SK-N-SH (cell line): ENCODE measurements at regions not wholly inside any gene's neighbourhood (a gene's known extent, or its start where the extent isn't known, plus 50 kb on each side); places are given as distances from the start of the nearest gene placed in this dataset.

Experiments
- CTCF ChIA-PET: fragments of 300-600, 350-600 bp; formaldehyde crosslinking; extraction: SDS; loops from one replicate; lab custom pipeline; 2021; lab: Yijun Ruan, JAX
- POLR2A ChIA-PET: fragments of 350-600 bp; sonication (Branson Sonifier 250); formaldehyde crosslinking; extraction: SDS; loops from one replicate; lab custom pipeline; 2020; ENCODE audit warnings: antibody characterized with exemption, inconsistent platforms; lab: Yijun Ruan, JAX
- DNase-seq: peaks from one replicate; pipeline ENCODE4 v3.0.0; 2012
- H2AFZ ChIP-seq: fragments of 200-600 bp; sonication (generic); 2 replicates; pipeline ENCODE4 v1.8.1; 2016; ENCODE audit warnings: antibody characterized with exemption, mild to moderate bottlenecking, low read depth
- H3F3A ChIP-seq: fragments of 200-600 bp; sonication (generic); replicated peaks from 2 replicates; pipeline ENCODE3; 2016; ENCODE audit warnings: antibody characterized with exemption, mild to moderate bottlenecking; ENCODE audit not compliant: insufficient read depth
- H3K27ac ChIP-seq, 2 experiments: fragments of 200-500 bp in 1 of 2; fragments of 200-600 bp in 1 of 2; sonication (Bioruptor generic) in 1 of 2; sonication (generic), shearing (Covaris generic) in 1 of 2; 2 replicates each; pipeline versions ENCODE4 v1.5.1 to v1.6.1; 2014 to 2016; ENCODE audit warnings: low read depth in 2 of 2, inconsistent platforms in 1 of 2, low read length in 1 of 2, mild to moderate bottlenecking in 1 of 2, mixed read lengths in 1 of 2
- H3K27me3 ChIP-seq: fragments of 200-600 bp; sonication (generic), shearing (Covaris generic); 2 replicates; pipeline ENCODE4 v1.6.1; 2016; ENCODE audit warnings: mixed run types; ENCODE audit not compliant: insufficient read depth
- H3K36me3 ChIP-seq, 2 experiments: fragments of 200-500 bp in 1 of 2; fragments of 200-600 bp in 1 of 2; sonication (Bioruptor generic) in 1 of 2; sonication (generic) in 1 of 2; replicated peaks in 1 of 2; 2 replicates each; pipeline versions ENCODE3 to v1.5.1; 2014 to 2016; ENCODE audit warnings: low read length in 1 of 2, mild to moderate bottlenecking in 1 of 2; ENCODE audit not compliant: insufficient read depth in 2 of 2, control insufficient read depth in 1 of 2
- H3K4me1 ChIP-seq, 2 experiments: fragments of 200-500 bp in 1 of 2; fragments of 200-600 bp in 1 of 2; sonication (Bioruptor generic) in 1 of 2; sonication (generic), shearing (Covaris generic) in 1 of 2; 2 replicates each; pipeline versions ENCODE4 v1.5.1 to v1.6.1; 2014 to 2016; ENCODE audit warnings: low read depth in 1 of 2, low read length in 1 of 2, mixed run types in 1 of 2; ENCODE audit not compliant: insufficient read depth in 2 of 2, control insufficient read depth in 1 of 2
- H3K4me2 ChIP-seq: fragments of 200-600 bp; sonication (generic), shearing (Covaris generic); 2 replicates; pipeline ENCODE4 v1.6.1; 2017; ENCODE audit warnings: mixed run types
- H3K4me3 ChIP-seq, 2 experiments: fragments of 200-500 bp in 1 of 2; fragments of 200-600 bp in 1 of 2; sonication (Bioruptor generic) in 1 of 2; sonication (generic), shearing (Covaris generic) in 1 of 2; 2 replicates each; pipeline versions ENCODE4 v1.5.1 to v1.8.1; 2014 to 2016; ENCODE audit warnings: low read depth in 2 of 2, inconsistent platforms in 1 of 2, low read length in 1 of 2, mild to moderate bottlenecking in 1 of 2, mixed read lengths in 1 of 2, moderate library complexity in 1 of 2
- H3K79me2 ChIP-seq: fragments of 200-600 bp; sonication (generic); 2 replicates; pipeline ENCODE4 v1.8.1; 2017; ENCODE audit warnings: mild to moderate bottlenecking; ENCODE audit not compliant: insufficient read depth
- H3K9ac ChIP-seq: fragments of 200-600 bp; sonication (generic); 2 replicates; pipeline ENCODE4 v1.6.1; 2017; ENCODE audit warnings: mixed run types
- H3K9me2 ChIP-seq: fragments of 200-600 bp; sonication (generic); 2 replicates; pipeline ENCODE4 v1.6.1; 2017; ENCODE audit warnings: mixed run types
- H3K9me3 ChIP-seq: fragments of 200-600 bp; sonication (generic); 2 replicates; pipeline ENCODE4 v1.6.1; 2017; ENCODE audit warnings: mixed run types, mild to moderate bottlenecking, moderate library complexity
- H4K20me1 ChIP-seq: fragments of 200-600 bp; sonication (generic); 2 replicates; pipeline ENCODE4 v1.6.1; 2017; ENCODE audit warnings: mild to moderate bottlenecking, mixed run types; ENCODE audit not compliant: insufficient read depth
- CHD2 ChIP-seq: fragments of 150-350 bp; IDR thresholded peaks from 2 replicates; pipeline ENCODE4 v1.6.1; 2018; ENCODE audit warnings: low read length; ENCODE audit not compliant: partially characterized antibody
- CTCF ChIP-seq: fragments of 200-600 bp; sonication (generic); IDR thresholded peaks from 2 replicates; pipeline ENCODE4 v1.6.1; 2017; ENCODE audit warnings: antibody characterized with exemption, mild to moderate bottlenecking, moderate library complexity
- EP300 ChIP-seq, 2 experiments: IDR thresholded peaks; 2 replicates each; pipeline versions ENCODE4 v1.4.0 to v1.6.1; 2012; ENCODE audit warnings: borderline replicate concordance in 1 of 2, low read depth in 1 of 2, low read length in 1 of 2
- EZH2phosphoT487 ChIP-seq: fragments of 200-600 bp; sonication (generic); IDR thresholded peaks from 2 replicates; pipeline ENCODE4 v1.6.1; 2017; ENCODE audit warnings: low read depth, mixed run types, mild to moderate bottlenecking, antibody characterized with exemption, moderate library complexity, borderline replicate concordance
- FOSL2 ChIP-seq: IDR thresholded peaks from 2 replicates; pipeline ENCODE4 v1.4.0; 2012; ENCODE audit warnings: low read depth, mild to moderate bottlenecking, moderate library complexity, borderline replicate concordance
- FOXM1 ChIP-seq: IDR thresholded peaks from 2 replicates; pipeline ENCODE4 v1.4.0; 2012; ENCODE audit warnings: low read depth, mild to moderate bottlenecking
- JUND ChIP-seq: IDR thresholded peaks from 2 replicates; pipeline ENCODE4 v1.4.0; 2012
- MXI1 ChIP-seq: IDR thresholded peaks from 2 replicates; pipeline ENCODE4 v1.6.1; 2012; ENCODE audit warnings: mild to moderate bottlenecking, low read depth, low read length, improper control_type of control experiment
- NFIC ChIP-seq: IDR thresholded peaks from 2 replicates; pipeline ENCODE4 v1.4.0; 2012; ENCODE audit warnings: borderline replicate concordance
- NRF1 ChIP-seq: IDR thresholded peaks from 2 replicates; pipeline ENCODE4 v1.6.1; 2012; ENCODE audit warnings: low read depth, mild to moderate bottlenecking, low read length
- POLR2AphosphoS5 ChIP-seq: IDR thresholded peaks from 2 replicates; pipeline ENCODE4 v1.6.1; 2012; ENCODE audit warnings: low read depth, low read length
- SIN3A ChIP-seq: IDR thresholded peaks from 2 replicates; pipeline ENCODE4 v1.6.1; 2012; ENCODE audit warnings: low read depth, mild to moderate bottlenecking, low read length, moderate library complexity, borderline replicate concordance
- SMC3 ChIP-seq: IDR thresholded peaks from 2 replicates; pipeline ENCODE4 v1.6.1; 2012; ENCODE audit warnings: low read depth, low read length, improper control_type of control experiment
- TCF12 ChIP-seq: IDR thresholded peaks from 2 replicates; pipeline ENCODE4 v1.4.0; 2012
- WGBS: methylation state at CpG from one replicate; pipeline ENCODE4 v1.1.6; 2017; ENCODE audit warnings: low lambda C conversion rate; 5-methylcytosine and 5-hydroxymethylcytosine counted together
- TF ChIP-seq, protein P1 (sequence below): fragments of 150-350 bp; IDR thresholded peaks from 2 replicates; pipeline ENCODE4 v1.6.1; 2017; ENCODE audit warnings: antibody characterized with exemption, low read length, low read depth, borderline replicate concordance
- TF ChIP-seq, protein P2 (sequence below): IDR thresholded peaks from 2 replicates; pipeline ENCODE4; 2012

- Histone ChIP-seq H3K4me1 (no peaks in the 10 kb centered on the region), H3K27me3 (no peaks in the 10 kb centered on the region), H3K79me2 (no peaks in the 10 kb centered on the region), H3K4me3 (no peak overlapping the region), H3K27ac (no peak overlapping the region), H3K4me2 (no peak overlapping the region), H4K20me1 (no peaks in the 10 kb centered on the region), H3K9ac (no peak overlapping the region), H3K9me2 (no peaks in the 10 kb centered on the region), H2AFZ (no peak overlapping the region), H3K36me3 (no peaks in the 10 kb centered on the region), H3F3A (no peaks in the 10 kb centered on the region), H3K9me3 (no peaks in the 10 kb centered on the region)
- no peak for TF ChIP-seq JUND
- TF ChIP-seq CHD2, result no peak
- no peak for TF ChIP-seq SIN3A
- TF ChIP-seq SMC3, result no peak
- no peak for TF ChIP-seq EZH2phosphoT487
- no peak for TF ChIP-seq CTCF
- TF ChIP-seq TCF12, result no peak
- no peak for TF ChIP-seq NRF1
- TF ChIP-seq, protein P1, sequence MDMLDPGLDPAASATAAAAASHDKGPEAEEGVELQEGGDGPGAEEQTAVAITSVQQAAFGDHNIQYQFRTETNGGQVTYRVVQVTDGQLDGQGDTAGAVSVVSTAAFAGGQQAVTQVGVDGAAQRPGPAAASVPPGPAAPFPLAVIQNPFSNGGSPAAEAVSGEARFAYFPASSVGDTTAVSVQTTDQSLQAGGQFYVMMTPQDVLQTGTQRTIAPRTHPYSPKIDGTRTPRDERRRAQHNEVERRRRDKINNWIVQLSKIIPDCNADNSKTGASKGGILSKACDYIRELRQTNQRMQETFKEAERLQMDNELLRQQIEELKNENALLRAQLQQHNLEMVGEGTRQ, result no peak
- no peak for TF ChIP-seq FOXM1
- ChIA-PET POLR2A (no interaction called here), CTCF (no interaction called here)
- no peak for DNase-seq
These were observed 1386.3 kb downstream of the SUCLG1 start for GRCh38 chr2:83072767-83073166.

DNA sequence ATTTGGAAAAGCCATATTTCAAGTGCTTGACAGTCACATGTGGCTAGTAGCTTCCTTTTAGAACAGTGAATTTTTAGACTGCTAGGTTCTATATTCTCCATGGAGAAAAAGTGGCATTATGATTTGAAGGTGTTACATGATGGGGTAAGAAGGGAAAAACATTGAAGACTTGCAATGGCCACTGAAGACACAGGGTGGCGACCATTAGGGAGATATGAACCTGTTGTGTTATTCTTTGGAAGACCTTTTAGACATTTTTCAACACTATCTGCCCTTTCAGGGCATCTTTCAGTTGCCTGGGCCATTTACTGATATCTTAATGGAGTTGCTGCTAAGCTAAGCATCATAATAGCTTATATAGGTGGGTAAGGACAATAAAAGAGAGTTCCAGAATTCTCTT, 1387.2 kb downstream of the SUCLG1 start:
- ChIA-PET CTCF (no interaction called here), POLR2A (no interaction called here)
- Histone ChIP-seq H3K79me2 (no peaks in the 10 kb centered on the region), H3K4me2 (no peak overlapping the region), H4K20me1 (no peaks in the 10 kb centered on the region), H3K9me2 (no peaks in the 10 kb centered on the region), H3K4me3 (no peak overlapping the region), H3K27me3 (no peaks in the 10 kb centered on the region), H3K9me3 (no peaks in the 10 kb centered on the region), H3F3A (no peaks in the 10 kb centered on the region), H3K4me1 (no peaks in the 10 kb centered on the region), H3K9ac (no peak overlapping the region), H3K27ac (no peak overlapping the region), H2AFZ (no peak overlapping the region), H3K36me3 (no peaks in the 10 kb centered on the region)
- no peak for TF ChIP-seq SIN3A
- no peak for TF ChIP-seq EP300 (IDR thresholded peaks at IDR 0.05; ENCODE audit: borderline replicate concordance in 1 of 2, low read depth in 1 of 2, low read length in 1 of 2)
- no peak for TF ChIP-seq NFIC
- no peak for TF ChIP-seq MXI1
- no peak for TF ChIP-seq FOSL2
- no peak for TF ChIP-seq POLR2AphosphoS5
- TF ChIP-seq, protein P2, sequence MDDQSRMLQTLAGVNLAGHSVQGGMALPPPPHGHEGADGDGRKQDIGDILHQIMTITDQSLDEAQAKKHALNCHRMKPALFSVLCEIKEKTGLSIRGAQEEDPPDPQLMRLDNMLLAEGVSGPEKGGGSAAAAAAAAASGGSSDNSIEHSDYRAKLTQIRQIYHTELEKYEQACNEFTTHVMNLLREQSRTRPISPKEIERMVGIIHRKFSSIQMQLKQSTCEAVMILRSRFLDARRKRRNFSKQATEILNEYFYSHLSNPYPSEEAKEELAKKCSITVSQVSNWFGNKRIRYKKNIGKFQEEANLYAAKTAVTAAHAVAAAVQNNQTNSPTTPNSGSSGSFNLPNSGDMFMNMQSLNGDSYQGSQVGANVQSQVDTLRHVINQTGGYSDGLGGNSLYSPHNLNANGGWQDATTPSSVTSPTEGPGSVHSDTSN, result no peak
- WGBS, result 0% methylated on average over 1 of the region's 1 CpG
- no peak for DNase-seq
